ENCODE measurements at regions not wholly inside any gene's neighbourhood (a gene's known extent, or its start where the extent isn't known, plus 50 kb on each side); places are given as distances from the start of the nearest gene placed in this dataset.

DNA sequence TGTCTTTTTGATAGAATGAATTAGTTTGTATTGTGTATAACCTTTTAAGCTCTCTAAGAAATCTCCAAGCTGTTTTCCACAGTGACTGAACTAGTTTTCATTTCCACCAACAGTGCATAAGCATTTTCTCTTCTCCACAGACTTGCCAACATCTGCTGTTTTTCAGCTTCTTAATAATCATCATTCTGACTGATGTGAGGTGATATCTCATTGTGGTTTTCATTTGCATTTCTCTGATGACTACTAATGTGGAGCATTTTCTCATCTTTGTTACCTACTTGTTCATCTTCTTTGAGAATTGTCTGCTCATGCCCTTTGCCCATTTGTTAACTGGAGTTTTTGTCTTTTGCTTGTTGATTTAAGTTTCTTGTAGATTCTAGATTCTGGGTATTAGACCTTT is 777.5 kb downstream of the OTOL1 start:
- H2AK5ac ChIP-seq (ENCODE audit: insufficient read length, low read length): no peak overlapping the region
- no peak overlapping the region for H3K27ac ChIP-seq (ENCODE audit: insufficient read length, low read depth, low read length)
- H3K9me3 ChIP-seq (ENCODE audit: control insufficient read depth, low read depth, low read length): no peaks in the 10 kb centered on the region
- no peak overlapping the region for H3K4me2 ChIP-seq (ENCODE audit: insufficient read depth, insufficient read length, low read length)
- H3T11ph ChIP-seq (ENCODE audit: low read length): no peak overlapping the region
- no peak overlapping the region for H4K8ac ChIP-seq (replicated peaks; ENCODE audit: insufficient read length, low read depth, low read length)
- H2AFZ ChIP-seq (ENCODE audit: low read length): no peak overlapping the region
- Mint-ChIP-seq H3K4me1 (peaks cover 9 to 11% of the 10 kb centered on the region in 2 experiments), H3K9me3 (no peaks in the 10 kb centered on the region; a peak in 1 of 5 replicates), H3K27me3 (ENCODE audit: low read depth) (no peaks in the 10 kb centered on the region), H3K36me3 (ENCODE audit: insufficient read depth in 1 of 3, low read depth in 3 of 3) (no peaks in the 10 kb centered on the region; a peak in 1 of 7 replicates), H3K27ac (no peak overlapping the region), H3K4me3 (no peak overlapping the region)
- H2BK20ac ChIP-seq (ENCODE audit: low read depth, low read length, poor library complexity, severe bottlenecking): no peak overlapping the region
- no peak overlapping the region for H3K4ac ChIP-seq (ENCODE audit: low read depth, low read length)
- no peak overlapping the region for H3K18ac ChIP-seq (ENCODE audit: insufficient read length, low read depth, low read length)
- no peak overlapping the region for H4K91ac ChIP-seq (ENCODE audit: insufficient read length, low read depth, low read length)
- H3K23ac ChIP-seq (ENCODE audit: insufficient read length, low read depth, low read length): no peak overlapping the region
- no peaks in the 10 kb centered on the region for H4K20me1 ChIP-seq (ENCODE audit: control insufficient read depth, insufficient read depth, insufficient read length)
- no peak overlapping the region for H3K9ac ChIP-seq (ENCODE audit: extremely low read depth, insufficient read length, low read length)
- H2BK120ac ChIP-seq (ENCODE audit: low read depth, low read length, poor library complexity, severe bottlenecking): no peak overlapping the region
- H2BK5ac ChIP-seq (ENCODE audit: insufficient read length, low read length): no peak overlapping the region
- H3K27me3 ChIP-seq (ENCODE audit: insufficient read depth, low read length): no peaks in the 10 kb centered on the region
- H3K23me2 ChIP-seq (ENCODE audit: insufficient read length, low read depth, low read length, poor library complexity, severe bottlenecking): no peaks in the 10 kb centered on the region
- H3K56ac ChIP-seq (ENCODE audit: insufficient read length, low read depth, low read length): no peak overlapping the region
- no peaks in the 10 kb centered on the region for H3K79me1 ChIP-seq (ENCODE audit: insufficient read depth, low read depth, low read length, poor library complexity, severe bottlenecking)
- no peak overlapping the region for H2BK15ac ChIP-seq (ENCODE audit: low read depth, low read length)
- TF ChIP-seq, protein P1, sequence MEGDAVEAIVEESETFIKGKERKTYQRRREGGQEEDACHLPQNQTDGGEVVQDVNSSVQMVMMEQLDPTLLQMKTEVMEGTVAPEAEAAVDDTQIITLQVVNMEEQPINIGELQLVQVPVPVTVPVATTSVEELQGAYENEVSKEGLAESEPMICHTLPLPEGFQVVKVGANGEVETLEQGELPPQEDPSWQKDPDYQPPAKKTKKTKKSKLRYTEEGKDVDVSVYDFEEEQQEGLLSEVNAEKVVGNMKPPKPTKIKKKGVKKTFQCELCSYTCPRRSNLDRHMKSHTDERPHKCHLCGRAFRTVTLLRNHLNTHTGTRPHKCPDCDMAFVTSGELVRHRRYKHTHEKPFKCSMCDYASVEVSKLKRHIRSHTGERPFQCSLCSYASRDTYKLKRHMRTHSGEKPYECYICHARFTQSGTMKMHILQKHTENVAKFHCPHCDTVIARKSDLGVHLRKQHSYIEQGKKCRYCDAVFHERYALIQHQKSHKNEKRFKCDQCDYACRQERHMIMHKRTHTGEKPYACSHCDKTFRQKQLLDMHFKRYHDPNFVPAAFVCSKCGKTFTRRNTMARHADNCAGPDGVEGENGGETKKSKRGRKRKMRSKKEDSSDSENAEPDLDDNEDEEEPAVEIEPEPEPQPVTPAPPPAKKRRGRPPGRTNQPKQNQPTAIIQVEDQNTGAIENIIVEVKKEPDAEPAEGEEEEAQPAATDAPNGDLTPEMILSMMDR (conservative IDR thresholded peaks at IDR 0.05): no peak
- no peak overlapping the region for H3K14ac ChIP-seq (ENCODE audit: insufficient read depth, low read length)
- H3K79me2 ChIP-seq (ENCODE audit: insufficient read depth, low read length): no peaks in the 10 kb centered on the region
- no peak for DNase-seq
- H2BK12ac ChIP-seq (ENCODE audit: insufficient read length, low read depth, low read length): no peak overlapping the region
- no peaks in the 10 kb centered on the region; the same call in 1 of the 2 replicates for H3K4me1 ChIP-seq (ENCODE audit: insufficient read depth, low read length)
- no peak overlapping the region for H4K5ac ChIP-seq (ENCODE audit: insufficient read length, low read depth, low read length)

Measured in H9 (cell line).